Astrocyte of the cerebellum (primary cell): ENCODE measurements at regions not wholly inside any gene's neighbourhood (a gene's known extent, or its start where the extent isn't known, plus 50 kb on each side); places are given as distances from the start of the nearest gene placed in this dataset.

Experiments
- DNase-seq: peaks from one replicate; pipeline ENCODE4 v3.0.0-alpha.2; 2011; ENCODE audit warnings: low read depth
- H3K4me3 ChIP-seq: 2 replicates; pipeline ENCODE4 v1.5.1; 2011; ENCODE audit warnings: mild to moderate bottlenecking, low read depth, low read length, moderate library complexity
- CTCF ChIP-seq: IDR thresholded peaks from 2 replicates; pipeline ENCODE4 v1.5.1; 2012; ENCODE audit warnings: low read length, low read depth, moderate library complexity, mild to moderate bottlenecking; ENCODE audit errors: missing control alignments
- in situ Hi-C: cut with HindIII; loops from 2 replicates; pipeline ENCODE4 v1.10.0; 2017; ENCODE audit warnings: low sequenced_read_pairs

- in situ Hi-C loops = no loop called here
- H3K4me3 ChIP-seq = no peak overlapping the region
- TF ChIP-seq CTCF = no peak
- DNase-seq = no peak
Measured at GRCh38 chr1:4137621-4138415, 237.7 kb upstream of the C1orf174 start.

GRCh38 chr1:4139646-4140045, 239.6 kb upstream of the C1orf174 start:
- no peak overlapping the region for H3K4me3 ChIP-seq
- in situ Hi-C loops = no loop called here
- DNase-seq = no peak
- TF ChIP-seq CTCF = no peak

- in situ Hi-C loops = no loop called here
- no peak overlapping the region for H3K4me3 ChIP-seq
- TF ChIP-seq CTCF = no peak
- no peak for DNase-seq
Measured at GRCh38 chr1:4140241-4140640, 240.2 kb upstream of the C1orf174 start.

- no peak overlapping the region for H3K4me3 ChIP-seq
- no peak for DNase-seq
- in situ Hi-C loops = no loop called here
- no peak for TF ChIP-seq CTCF
Measured at GRCh38 chr1:4140821-4141220, 240.7 kb upstream of the C1orf174 start.

GRCh38 chr1:4144349-4144971, 244.4 kb upstream of the C1orf174 start:
- H3K4me3 ChIP-seq = no peak overlapping the region
- in situ Hi-C loops = no loop called here
- DNase-seq = no peak
- TF ChIP-seq CTCF = no peak

GRCh38 chr1:4146101-4146500, 246.0 kb upstream of the C1orf174 start:
- DNase-seq = no peak
- no peak for TF ChIP-seq CTCF
- H3K4me3 ChIP-seq = no peak overlapping the region
- in situ Hi-C loops = no loop called here
